ENCODE measurements at regions not wholly inside any gene's neighbourhood (a gene's known extent, or its start where the extent isn't known, plus 50 kb on each side); places are given as distances from the start of the nearest gene placed in this dataset.

DNA sequence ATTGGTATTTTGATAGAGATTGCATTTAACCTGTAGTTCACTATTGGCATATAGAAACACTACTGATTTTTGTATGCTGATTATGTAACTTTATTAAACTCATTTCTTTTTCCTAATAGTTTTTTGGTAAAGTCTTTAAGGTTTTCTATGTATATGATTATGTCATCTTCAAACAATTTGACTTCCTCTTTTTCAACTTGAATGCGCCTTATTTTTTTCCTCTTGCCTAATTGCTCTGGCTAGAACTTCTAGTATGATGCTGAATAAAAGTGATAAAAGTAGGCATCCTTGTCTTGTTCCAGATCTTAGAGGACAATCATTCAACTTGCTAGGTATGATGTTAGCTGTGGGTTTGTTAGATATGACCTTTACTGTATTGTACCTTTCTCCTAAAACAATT is 1034.9 kb downstream of the PCDH9 start:
- ChIA-PET CTCF (no interaction called here), POLR2A (no interaction called here)
- Histone ChIP-seq H3K4me1 (ENCODE audit: control insufficient read depth, extremely low read depth, insufficient read depth, low read length) (no peaks in the 10 kb centered on the region), H3K9me3 (replicated peaks; ENCODE audit: control insufficient read depth, insufficient read depth, low read length) (no peaks in the 10 kb centered on the region), H2AFZ (ENCODE audit: low read depth, low read length) (no peak overlapping the region), H3K4me3 (replicated peaks in 1 of 3; ENCODE audit: insufficient read depth in 1 of 3, low read depth in 1 of 3, low read length in 3 of 3) (no peak overlapping the region), H3K9me1 (replicated peaks; ENCODE audit: control insufficient read depth, extremely low read depth, insufficient read depth, low read length) (no peaks in the 10 kb centered on the region), H3K9ac (replicated peaks; ENCODE audit: extremely low read depth, insufficient read depth, low read length) (no peak overlapping the region), H3K27ac (ENCODE audit: insufficient read depth, low read depth, low read length) (no peak overlapping the region), H3K79me2 (ENCODE audit: control insufficient read depth, insufficient read depth, low read length) (no peaks in the 10 kb centered on the region), H3K27me3 (ENCODE audit: control insufficient read depth in 2 of 2, insufficient read depth in 2 of 2, low read length in 2 of 2) (no peaks in the 10 kb centered on the region), H4K20me1 (replicated peaks; ENCODE audit: control insufficient read depth, extremely low read depth, insufficient read depth, low read length) (no peaks in the 10 kb centered on the region), H3K36me3 (ENCODE audit: control insufficient read depth in 2 of 2, extremely low read depth in 1 of 2, insufficient read depth in 2 of 2, low read length in 2 of 2) (no peaks in the 10 kb centered on the region), H3K4me2 (ENCODE audit: insufficient read depth, low read length) (no peak overlapping the region)
- BruUV-seq (replicated peaks): no TSS peak
- dilution Hi-C loops (cut with MboI; ENCODE audit: extremely low pct_ligation_motif_present, low sequenced_read_pairs) (no loop called here), intact Hi-C loops (cut with micrococcal nuclease) (no loop called here)
- TF ChIP-seq, protein P1, sequence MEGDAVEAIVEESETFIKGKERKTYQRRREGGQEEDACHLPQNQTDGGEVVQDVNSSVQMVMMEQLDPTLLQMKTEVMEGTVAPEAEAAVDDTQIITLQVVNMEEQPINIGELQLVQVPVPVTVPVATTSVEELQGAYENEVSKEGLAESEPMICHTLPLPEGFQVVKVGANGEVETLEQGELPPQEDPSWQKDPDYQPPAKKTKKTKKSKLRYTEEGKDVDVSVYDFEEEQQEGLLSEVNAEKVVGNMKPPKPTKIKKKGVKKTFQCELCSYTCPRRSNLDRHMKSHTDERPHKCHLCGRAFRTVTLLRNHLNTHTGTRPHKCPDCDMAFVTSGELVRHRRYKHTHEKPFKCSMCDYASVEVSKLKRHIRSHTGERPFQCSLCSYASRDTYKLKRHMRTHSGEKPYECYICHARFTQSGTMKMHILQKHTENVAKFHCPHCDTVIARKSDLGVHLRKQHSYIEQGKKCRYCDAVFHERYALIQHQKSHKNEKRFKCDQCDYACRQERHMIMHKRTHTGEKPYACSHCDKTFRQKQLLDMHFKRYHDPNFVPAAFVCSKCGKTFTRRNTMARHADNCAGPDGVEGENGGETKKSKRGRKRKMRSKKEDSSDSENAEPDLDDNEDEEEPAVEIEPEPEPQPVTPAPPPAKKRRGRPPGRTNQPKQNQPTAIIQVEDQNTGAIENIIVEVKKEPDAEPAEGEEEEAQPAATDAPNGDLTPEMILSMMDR (IDR thresholded peaks at IDR 0.05; ENCODE audit: extremely low read depth in 1 of 2, insufficient read depth in 1 of 2, low read depth in 1 of 2, low read length in 2 of 2): no peak
- TF ChIP-seq, protein P2, sequence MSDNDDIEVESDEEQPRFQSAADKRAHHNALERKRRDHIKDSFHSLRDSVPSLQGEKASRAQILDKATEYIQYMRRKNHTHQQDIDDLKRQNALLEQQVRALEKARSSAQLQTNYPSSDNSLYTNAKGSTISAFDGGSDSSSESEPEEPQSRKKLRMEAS (IDR thresholded peaks at IDR 0.05; ENCODE audit: insufficient read depth, insufficient read length): no peak
- TF ChIP-seq FOS (IDR thresholded peaks at IDR 0.05; ENCODE audit: borderline replicate concordance, insufficient read depth, low read length): no peak
- no peak for TF ChIP-seq MYC (IDR thresholded peaks at IDR 0.05; ENCODE audit: low read depth, low read length)
- TF ChIP-seq POLR2A (IDR thresholded peaks at IDR 0.05; ENCODE audit: low read depth, low read length): no peak
- TF ChIP-seq GATA2 (IDR thresholded peaks at IDR 0.05; ENCODE audit: insufficient read depth, insufficient read length, low read depth, low read length): no peak
- no peak for TF ChIP-seq JUN (IDR thresholded peaks at IDR 0.05; ENCODE audit: borderline replicate concordance, insufficient read depth, insufficient read length, low read depth)
- no peak for TF ChIP-seq EZH2 (IDR thresholded peaks at IDR 0.05; ENCODE audit: borderline replicate concordance, low read depth, low read length, severe bottlenecking)
- TF ChIP-seq POLR2AphosphoS5 (IDR thresholded peaks at IDR 0.05; ENCODE audit: insufficient read depth, low read depth, low read length): no peak
- DNase-seq (ENCODE audit: low read depth, low spot score) (no peak), FAIRE-seq (no peak)

Data from endothelial cell of umbilical vein (primary cell).